Endothelial cell of umbilical vein (primary cell): ENCODE measurements at regions not wholly inside any gene's neighbourhood (a gene's known extent, or its start where the extent isn't known, plus 50 kb on each side); places are given as distances from the start of the nearest gene placed in this dataset.

Source experiments
- BruUV-seq: library from RNA; stranded (reverse); fragments of 400-500 nt; replicated peaks from 2 replicates; lab custom pipeline; 2021; lab: Mats Ljungman, UMichigan
- CTCF ChIA-PET: fragments of 300-600, 350-600 bp; sonication (Branson Sonifier 250); formaldehyde crosslinking; loops from one replicate; lab custom pipeline; 2021; ENCODE audit warnings: antibody characterized with exemption, inconsistent platforms; lab: Charles Lee
- POLR2A ChIA-PET: fragments of 300-600, 350-600 bp; sonication (Branson Sonifier 250); formaldehyde crosslinking; loops from one replicate; lab custom pipeline; 2021; ENCODE audit warnings: antibody characterized with exemption, inconsistent platforms; lab: Charles Lee
- DNase-seq: peaks from one replicate; pipeline ENCODE4 v3.0.0-alpha.2; 2011; ENCODE audit warnings: low read depth, low spot score
- FAIRE-seq: peaks from 2 replicates; lab custom pipeline; 2011; peaks lifted over from hg19 to GRCh38; lab: Jason Lieb, UNC
- H2AFZ ChIP-seq: 2 replicates; pipeline ENCODE4 v1.6.0; 2012; ENCODE audit warnings: low read depth, low read length, control low read depth, inconsistent platforms
- H3K27ac ChIP-seq: 2 replicates; pipeline ENCODE4 v1.5.1; 2011; ENCODE audit warnings: low read depth, mild to moderate bottlenecking, control low read depth, low read length, moderate library complexity; ENCODE audit not compliant: insufficient read depth
- H3K27me3 ChIP-seq, 2 experiments: 2 replicates each; pipeline versions ENCODE4 v1.6.0 to v1.6.1; 2011; ENCODE audit warnings: low read length in 2 of 2, mixed read lengths in 1 of 2; ENCODE audit not compliant: control insufficient read depth in 2 of 2, insufficient read depth in 2 of 2
- H3K36me3 ChIP-seq, 2 experiments: 2 replicates in 1 of 2; 3 replicates in 1 of 2; pipeline ENCODE4 v1.5.1; 2011; ENCODE audit warnings: low read length in 2 of 2, mild to moderate bottlenecking in 1 of 2, moderate library complexity in 1 of 2; ENCODE audit not compliant: control insufficient read depth in 2 of 2, insufficient read depth in 2 of 2; ENCODE audit errors: extremely low read depth in 1 of 2
- H3K4me1 ChIP-seq: 3 replicates; pipeline ENCODE4 v1.5.1; 2011; ENCODE audit warnings: mild to moderate bottlenecking, low read length; ENCODE audit not compliant: control insufficient read depth, insufficient read depth; ENCODE audit errors: extremely low read depth
- H3K4me2 ChIP-seq: 2 replicates; pipeline ENCODE4 v1.6.1; 2011; ENCODE audit warnings: low read length, control low read depth, mixed read lengths; ENCODE audit not compliant: insufficient read depth
- H3K4me3 ChIP-seq, 3 experiments: fragments of 200-600 bp in 1 of 3; sonication (generic), shearing (Covaris generic) in 1 of 3; replicated peaks in 1 of 3; 2 replicates each; pipeline ENCODE4 v1.5.1; 2011 to 2016; ENCODE audit warnings: control low read depth in 3 of 3, low read length in 3 of 3, mild to moderate bottlenecking in 2 of 3, inconsistent platforms in 1 of 3, low read depth in 1 of 3, moderate library complexity in 1 of 3; ENCODE audit not compliant: insufficient read depth in 1 of 3
- H3K79me2 ChIP-seq: 2 replicates; pipeline ENCODE4 v1.6.0; 2012; ENCODE audit warnings: low read length, inconsistent platforms; ENCODE audit not compliant: control insufficient read depth, insufficient read depth
- H3K9ac ChIP-seq: replicated peaks from 2 replicates; pipeline ENCODE3; 2011; ENCODE audit warnings: low read length, control low read depth; ENCODE audit not compliant: insufficient read depth; ENCODE audit errors: extremely low read depth
- H3K9me1 ChIP-seq: replicated peaks from 3 replicates; pipeline ENCODE4 v1.6.0; 2011; ENCODE audit warnings: mild to moderate bottlenecking, low read length; ENCODE audit not compliant: control insufficient read depth, insufficient read depth; ENCODE audit errors: extremely low read depth
- H3K9me3 ChIP-seq: replicated peaks from 2 replicates; pipeline ENCODE4 v1.5.1; 2012; ENCODE audit warnings: low read length, inconsistent platforms; ENCODE audit not compliant: control insufficient read depth, insufficient read depth
- H4K20me1 ChIP-seq: replicated peaks from 2 replicates; pipeline ENCODE3; 2011; ENCODE audit warnings: mild to moderate bottlenecking, low read length; ENCODE audit not compliant: control insufficient read depth, insufficient read depth; ENCODE audit errors: extremely low read depth
- EZH2 ChIP-seq: IDR thresholded peaks from 2 replicates; pipeline ENCODE4 v1.6.1; 2012; ENCODE audit warnings: borderline replicate concordance, low read depth, mild to moderate bottlenecking, moderate library complexity, low read length, inconsistent platforms; ENCODE audit not compliant: severe bottlenecking
- FOS ChIP-seq: IDR thresholded peaks from 2 replicates; pipeline ENCODE4 v1.6.1; 2011; ENCODE audit warnings: mild to moderate bottlenecking, low read length, moderate library complexity, borderline replicate concordance; ENCODE audit not compliant: insufficient read depth
- GATA2 ChIP-seq: IDR thresholded peaks from 2 replicates; pipeline ENCODE4 v1.7.0; 2011; ENCODE audit warnings: low read depth, mild to moderate bottlenecking, moderate library complexity, mixed read lengths, low read length; ENCODE audit not compliant: insufficient read length, insufficient read depth
- JUN ChIP-seq: IDR thresholded peaks from 2 replicates; pipeline ENCODE4 v1.6.1; 2011; ENCODE audit warnings: borderline replicate concordance, low read depth; ENCODE audit not compliant: insufficient read length, insufficient read depth
- MAX ChIP-seq: IDR thresholded peaks from 2 replicates; pipeline ENCODE4 v1.6.1; 2011; ENCODE audit not compliant: insufficient read depth, insufficient read length
- MYC ChIP-seq: IDR thresholded peaks from one replicate; pipeline ENCODE4 v1.6.1; 2011; ENCODE audit warnings: mild to moderate bottlenecking, low read depth, low read length
- POLR2A ChIP-seq: IDR thresholded peaks from 2 replicates; pipeline ENCODE4 v1.6.1; 2012; ENCODE audit warnings: low read depth, mild to moderate bottlenecking, control low read depth, low read length
- POLR2AphosphoS5 ChIP-seq: IDR thresholded peaks from 2 replicates; pipeline ENCODE4 v1.6.1; 2012; ENCODE audit warnings: low read depth, mild to moderate bottlenecking, control low read depth, low read length, moderate library complexity; ENCODE audit not compliant: insufficient read depth
- dilution Hi-C: fragments of 300-500 bp; cut with MboI; formaldehyde crosslinking; loops from one replicate; pipeline ENCODE4 v1.15.0; 2019; ENCODE audit warnings: low sequenced_read_pairs; ENCODE audit not compliant: extremely low pct_ligation_motif_present
- intact Hi-C: fragments of 100-400 bp; cut with micrococcal nuclease; formaldehyde crosslinking; loops from one replicate; pipeline ENCODE4 v1.10.0; 2022
- TF ChIP-seq, protein P1 (sequence below), 2 donors: IDR thresholded peaks; 1 replicate in 1 of 2; 2 replicates in 1 of 2; pipeline ENCODE4 v1.5.1; 2011; ENCODE audit warnings: low read length in 2 of 2, mild to moderate bottlenecking in 2 of 2, moderate library complexity in 2 of 2, control low read depth in 1 of 2, inconsistent platforms in 1 of 2, low read depth in 1 of 2; ENCODE audit not compliant: insufficient read depth in 1 of 2; ENCODE audit errors: extremely low read depth in 1 of 2

GRCh38 chr4:123463869-123464268, 67.3 kb downstream of the SPRY1 start:
- H2AFZ ChIP-seq: no peak overlapping the region
- dilution Hi-C loops: no loop called here
- H3K9me1 ChIP-seq: no peaks in the 10 kb centered on the region
- ChIA-PET CTCF (no interaction called here), POLR2A (no interaction called here)
- intact Hi-C loops: no loop called here
- no peaks in the 10 kb centered on the region for H3K79me2 ChIP-seq
- H3K4me3 ChIP-seq: no peak overlapping the region
- no peak overlapping the region for H3K4me2 ChIP-seq
- peaks cover 0 to 2% of the 10 kb centered on the region in 2 experiments for H3K27me3 ChIP-seq
- H3K27ac ChIP-seq: no peak overlapping the region
- H3K36me3 ChIP-seq: no peaks in the 10 kb centered on the region
- H4K20me1 ChIP-seq: no peaks in the 10 kb centered on the region
- peak; percentile 44 for FAIRE-seq
- H3K9ac ChIP-seq: no peak overlapping the region
- TF ChIP-seq EZH2: no peak
- no peak for TF ChIP-seq MYC
- no peak for TF ChIP-seq MAX
- no peak for DNase-seq
- no TSS peak for BruUV-seq
- no peaks in the 10 kb centered on the region for H3K9me3 ChIP-seq
- no peaks in the 10 kb centered on the region for H3K4me1 ChIP-seq

DNA sequence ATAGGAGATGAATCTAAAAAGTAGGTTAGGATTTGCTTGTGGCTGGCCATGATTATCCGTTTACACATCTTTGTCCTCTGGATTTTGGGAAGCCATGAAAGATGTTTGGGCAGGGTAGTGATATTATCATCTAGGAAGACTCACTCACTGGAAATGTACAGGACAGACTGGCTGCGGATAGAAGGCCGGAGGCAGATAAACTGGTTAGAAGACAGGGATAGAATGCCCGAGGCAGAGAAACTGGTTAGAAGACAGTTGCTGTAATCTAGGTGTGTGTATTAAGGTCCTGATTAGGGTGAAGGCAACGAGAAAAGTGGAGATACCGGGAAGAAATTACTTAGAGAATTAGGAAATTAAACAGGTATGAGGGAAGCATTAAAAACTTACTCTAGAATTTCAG, 68.8 kb downstream of the SPRY1 start:
- H3K4me2 ChIP-seq: no peak overlapping the region
- BruUV-seq: no TSS peak
- peaks cover 0 to 2% of the 10 kb centered on the region in 2 experiments for H3K27me3 ChIP-seq
- intact Hi-C loops (no loop called here), dilution Hi-C loops (no loop called here)
- H3K4me3 ChIP-seq: no peak overlapping the region
- ChIA-PET POLR2A (no interaction called here), CTCF (no interaction called here)
- no peak overlapping the region for H3K9ac ChIP-seq
- no peaks in the 10 kb centered on the region for H3K9me3 ChIP-seq
- H3K27ac ChIP-seq: no peak overlapping the region
- H3K4me1 ChIP-seq: no peaks in the 10 kb centered on the region
- no peaks in the 10 kb centered on the region for H3K79me2 ChIP-seq
- H3K9me1 ChIP-seq: no peaks in the 10 kb centered on the region
- DNase-seq (no peak), FAIRE-seq (no peak)
- TF ChIP-seq POLR2AphosphoS5 (no peak), MAX (no peak), MYC (no peak), POLR2A (no peak), JUN (no peak), FOS (no peak), EZH2 (no peak), GATA2 (no peak)
- TF ChIP-seq, protein P1, sequence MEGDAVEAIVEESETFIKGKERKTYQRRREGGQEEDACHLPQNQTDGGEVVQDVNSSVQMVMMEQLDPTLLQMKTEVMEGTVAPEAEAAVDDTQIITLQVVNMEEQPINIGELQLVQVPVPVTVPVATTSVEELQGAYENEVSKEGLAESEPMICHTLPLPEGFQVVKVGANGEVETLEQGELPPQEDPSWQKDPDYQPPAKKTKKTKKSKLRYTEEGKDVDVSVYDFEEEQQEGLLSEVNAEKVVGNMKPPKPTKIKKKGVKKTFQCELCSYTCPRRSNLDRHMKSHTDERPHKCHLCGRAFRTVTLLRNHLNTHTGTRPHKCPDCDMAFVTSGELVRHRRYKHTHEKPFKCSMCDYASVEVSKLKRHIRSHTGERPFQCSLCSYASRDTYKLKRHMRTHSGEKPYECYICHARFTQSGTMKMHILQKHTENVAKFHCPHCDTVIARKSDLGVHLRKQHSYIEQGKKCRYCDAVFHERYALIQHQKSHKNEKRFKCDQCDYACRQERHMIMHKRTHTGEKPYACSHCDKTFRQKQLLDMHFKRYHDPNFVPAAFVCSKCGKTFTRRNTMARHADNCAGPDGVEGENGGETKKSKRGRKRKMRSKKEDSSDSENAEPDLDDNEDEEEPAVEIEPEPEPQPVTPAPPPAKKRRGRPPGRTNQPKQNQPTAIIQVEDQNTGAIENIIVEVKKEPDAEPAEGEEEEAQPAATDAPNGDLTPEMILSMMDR (IDR thresholded peaks at IDR 0.05; ENCODE audit: extremely low read depth in 1 of 2, insufficient read depth in 1 of 2, low read depth in 1 of 2, low read length in 2 of 2): no peak
- no peak overlapping the region for H2AFZ ChIP-seq
- H4K20me1 ChIP-seq: no peaks in the 10 kb centered on the region
- H3K36me3 ChIP-seq: no peaks in the 10 kb centered on the region
